ENCODE measurements at regions not wholly inside any gene's neighbourhood (a gene's known extent, or its start where the extent isn't known, plus 50 kb on each side); places are given as distances from the start of the nearest gene placed in this dataset.

- Histone ChIP-seq H3K9me1 (replicated peaks; ENCODE audit: control insufficient read depth, extremely low read depth, insufficient read depth, low read length) (no peaks in the 10 kb centered on the region), H3K36me3 (ENCODE audit: control insufficient read depth in 2 of 2, extremely low read depth in 1 of 2, insufficient read depth in 2 of 2, low read length in 2 of 2) (no peaks in the 10 kb centered on the region), H3K27ac (ENCODE audit: insufficient read depth, low read depth, low read length) (no peak overlapping the region), H3K79me2 (ENCODE audit: control insufficient read depth, insufficient read depth, low read length) (no peaks in the 10 kb centered on the region), H3K27me3 (ENCODE audit: control insufficient read depth in 2 of 2, insufficient read depth in 2 of 2, low read length in 2 of 2) (peaks cover 11% of the 10 kb centered on the region in 2 experiments), H4K20me1 (replicated peaks; ENCODE audit: control insufficient read depth, extremely low read depth, insufficient read depth, low read length) (no peaks in the 10 kb centered on the region), H3K4me2 (ENCODE audit: insufficient read depth, low read length) (no peak overlapping the region), H3K4me3 (replicated peaks in 1 of 3; ENCODE audit: insufficient read depth in 1 of 3, low read depth in 1 of 3, low read length in 3 of 3) (no peak overlapping the region), H3K9me3 (replicated peaks; ENCODE audit: control insufficient read depth, insufficient read depth, low read length) (no peaks in the 10 kb centered on the region), H3K4me1 (ENCODE audit: control insufficient read depth, extremely low read depth, insufficient read depth, low read length) (peaks cover 5% of the 10 kb centered on the region), H2AFZ (ENCODE audit: low read depth, low read length) (no peak overlapping the region), H3K9ac (replicated peaks; ENCODE audit: extremely low read depth, insufficient read depth, low read length) (no peak overlapping the region)
- CTCF ChIA-PET: no interaction called here
- POLR2A ChIA-PET: no interaction called here
- DNase-seq (ENCODE audit: low read depth, low spot score) (no peak), FAIRE-seq (no peak)
- BruUV-seq (replicated peaks): no TSS peak
- dilution Hi-C loops (cut with MboI; ENCODE audit: extremely low pct_ligation_motif_present, low sequenced_read_pairs): no loop called here
- intact Hi-C loops (cut with micrococcal nuclease): no loop called here
- TF ChIP-seq POLR2A (IDR thresholded peaks at IDR 0.05; ENCODE audit: low read depth, low read length): no peak
- no peak for TF ChIP-seq EZH2 (IDR thresholded peaks at IDR 0.05; ENCODE audit: borderline replicate concordance, low read depth, low read length, severe bottlenecking)
- no peak for TF ChIP-seq CTCF (IDR thresholded peaks at IDR 0.05; ENCODE audit: extremely low read depth in 1 of 2, insufficient read depth in 1 of 2, low read depth in 1 of 2, low read length in 2 of 2)
- no peak for TF ChIP-seq POLR2AphosphoS5 (IDR thresholded peaks at IDR 0.05; ENCODE audit: insufficient read depth, low read depth, low read length)
- no peak for TF ChIP-seq GATA2 (IDR thresholded peaks at IDR 0.05; ENCODE audit: insufficient read depth, insufficient read length, low read depth, low read length)
- TF ChIP-seq JUN (IDR thresholded peaks at IDR 0.05; ENCODE audit: borderline replicate concordance, insufficient read depth, insufficient read length, low read depth): no peak
- no peak for TF ChIP-seq MYC (IDR thresholded peaks at IDR 0.05; ENCODE audit: low read depth, low read length)
- no peak for TF ChIP-seq MAX (IDR thresholded peaks at IDR 0.05; ENCODE audit: insufficient read depth, insufficient read length)
- no peak for TF ChIP-seq FOS (IDR thresholded peaks at IDR 0.05; ENCODE audit: borderline replicate concordance, insufficient read depth, low read length)
Measured at GRCh38 chr4:1576304-1576960, 107.7 kb downstream of the FAM53A start.

Data from endothelial cell of umbilical vein (primary cell).